Parathyroid adenoma (tissue), 2 donors: ENCODE measurements at regions not wholly inside any gene's neighbourhood (a gene's known extent, or its start where the extent isn't known, plus 50 kb on each side); places are given as distances from the start of the nearest gene placed in this dataset.

ENCODE experiments used
- H2AFZ ChIP-seq: fragments of 300-600 bp; sonication (generic); one replicate; pipeline ENCODE4 v1.7.0; 2017; ENCODE audit warnings: antibody characterized with exemption, mild to moderate bottlenecking
- H3K27ac ChIP-seq: fragments of 300-600 bp; sonication (generic); one replicate; pipeline ENCODE4 v1.7.0; 2017
- H3K27me3 ChIP-seq: fragments of 300-600 bp; sonication (generic); one replicate; pipeline ENCODE4 v1.7.0; 2017; ENCODE audit warnings: low read length; ENCODE audit not compliant: control insufficient read depth, insufficient read depth
- H3K36me3 ChIP-seq: fragments of 300-600 bp; sonication (generic); one replicate; pipeline ENCODE4 v1.7.0; 2017; ENCODE audit warnings: low read length; ENCODE audit not compliant: control insufficient read depth, insufficient read depth
- H3K4me1 ChIP-seq: fragments of 300-600 bp; sonication (generic); one replicate; pipeline ENCODE4 v1.7.0; 2017; ENCODE audit warnings: control low read depth
- H3K4me2 ChIP-seq: fragments of 300-600 bp; sonication (generic); one replicate; pipeline ENCODE4 v1.7.0; 2017; ENCODE audit warnings: low read length
- H3K4me3 ChIP-seq: fragments of 300-600 bp; sonication (generic); one replicate; pipeline ENCODE4 v1.7.0; 2017; ENCODE audit warnings: low read depth, low read length
- H3K79me2 ChIP-seq: fragments of 300-600 bp; sonication (generic); one replicate; pipeline ENCODE4 v1.7.0; 2017; ENCODE audit warnings: control low read depth
- H3K9ac ChIP-seq: fragments of 300-600 bp; sonication (generic); one replicate; pipeline ENCODE4 v1.7.0; 2017; ENCODE audit warnings: mild to moderate bottlenecking
- H3K9me3 ChIP-seq: fragments of 300-600 bp; sonication (generic); one replicate; pipeline ENCODE4 v1.7.0; 2017; ENCODE audit warnings: low read length; ENCODE audit not compliant: control insufficient read depth
- CTCF ChIP-seq: fragments of 300-600 bp; sonication (generic); IDR thresholded peaks from one replicate; pipeline ENCODE4 v1.7.0; 2017; ENCODE audit warnings: antibody characterized with exemption, mild to moderate bottlenecking
- donor health status: primary hyperparathyroidism.

DNA sequence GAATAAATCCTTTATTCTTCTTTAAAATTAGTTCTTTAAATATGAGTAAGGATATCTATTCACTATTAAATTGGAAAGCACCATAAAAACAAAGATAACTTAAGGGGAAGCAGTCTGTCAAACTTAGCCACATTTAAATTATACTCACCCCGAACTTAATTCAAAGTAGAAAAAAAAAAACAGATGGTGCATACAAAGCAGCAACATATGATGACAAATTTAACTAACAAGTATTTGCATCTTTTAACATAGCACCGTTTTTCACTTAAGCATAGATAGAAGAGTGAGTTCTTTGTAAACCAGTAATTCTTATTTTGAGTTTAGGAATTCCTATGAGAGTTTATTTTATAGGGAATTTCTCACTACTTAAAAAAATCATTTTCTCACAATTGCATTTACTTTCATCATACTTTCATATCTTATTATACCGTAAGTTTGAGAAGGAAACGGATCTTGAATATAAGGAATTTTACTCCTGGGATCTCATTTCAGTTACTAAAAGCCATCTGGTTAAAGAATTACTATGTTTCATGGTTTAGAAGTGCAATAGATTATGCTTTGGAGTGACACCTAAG lies 828.2 kb upstream of the MAP3K7 start:
- no peak overlapping the region for H3K4me3 ChIP-seq
- H3K4me2 ChIP-seq, result no peak overlapping the region
- no peaks in the 10 kb centered on the region for H3K9me3 ChIP-seq
- TF ChIP-seq CTCF, result no peak
- no peak overlapping the region for H2AFZ ChIP-seq
- H3K36me3 ChIP-seq, result no peaks in the 10 kb centered on the region
- H3K79me2 ChIP-seq, result no peaks in the 10 kb centered on the region
- H3K9ac ChIP-seq, result no peak overlapping the region
- H3K27me3 ChIP-seq, result no peaks in the 10 kb centered on the region
- no peak overlapping the region for H3K27ac ChIP-seq
- H3K4me1 ChIP-seq, result no peaks in the 10 kb centered on the region

DNA sequence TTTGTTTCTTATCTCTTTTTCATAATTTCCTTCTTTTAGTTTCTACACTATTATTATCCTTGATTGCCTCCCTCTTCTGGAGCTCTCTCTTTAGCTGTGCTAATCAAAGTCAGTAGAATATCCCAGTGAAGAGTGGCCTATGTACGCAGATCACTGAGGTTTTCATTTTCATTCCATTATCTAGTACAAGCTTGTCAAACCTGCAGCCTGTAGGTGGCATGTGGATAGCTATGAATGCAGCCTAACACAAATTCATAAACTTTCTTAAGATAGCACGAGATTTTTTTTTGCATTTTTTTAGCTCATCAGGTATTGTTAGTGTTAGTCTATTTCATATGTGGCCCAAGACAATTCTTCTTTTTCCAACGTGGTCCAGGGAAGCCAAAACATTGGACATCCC lies 825.7 kb upstream of the MAP3K7 start:
- H3K4me1 ChIP-seq, result no peaks in the 10 kb centered on the region
- H3K27me3 ChIP-seq, result no peaks in the 10 kb centered on the region
- TF ChIP-seq CTCF, result no peak
- H3K79me2 ChIP-seq, result no peaks in the 10 kb centered on the region
- H3K9ac ChIP-seq, result no peak overlapping the region
- H3K27ac ChIP-seq, result no peak overlapping the region
- no peak overlapping the region for H3K4me2 ChIP-seq
- no peak overlapping the region for H3K4me3 ChIP-seq
- H2AFZ ChIP-seq, result no peak overlapping the region
- no peaks in the 10 kb centered on the region for H3K36me3 ChIP-seq
- no peaks in the 10 kb centered on the region for H3K9me3 ChIP-seq

DNA sequence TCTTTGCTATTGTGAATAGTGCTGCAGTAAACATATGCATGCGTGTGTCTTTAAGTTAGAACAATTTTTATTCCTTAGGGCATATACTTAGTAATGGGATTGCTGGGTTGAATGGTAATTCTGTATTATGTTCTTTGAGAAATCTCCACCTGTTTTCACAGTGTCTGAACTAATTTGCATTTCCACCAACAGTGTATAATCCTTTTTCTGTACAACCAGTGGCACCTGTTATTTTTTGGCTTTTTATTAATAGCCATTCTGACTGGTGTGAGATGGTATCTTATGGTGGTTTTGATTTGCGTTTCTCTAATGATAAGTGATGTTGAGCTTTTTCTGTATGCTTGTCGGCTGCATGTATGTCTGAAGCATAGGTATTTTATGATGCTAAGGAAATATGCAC lies 820.8 kb upstream of the MAP3K7 start:
- Histone ChIP-seq H2AFZ (no peak overlapping the region), H3K79me2 (no peaks in the 10 kb centered on the region), H3K27ac (no peak overlapping the region), H3K4me3 (no peak overlapping the region), H3K27me3 (no peaks in the 10 kb centered on the region), H3K36me3 (no peaks in the 10 kb centered on the region), H3K4me2 (no peak overlapping the region), H3K9ac (no peak overlapping the region), H3K9me3 (no peaks in the 10 kb centered on the region), H3K4me1 (no peaks in the 10 kb centered on the region)
- no peak for TF ChIP-seq CTCF

DNA sequence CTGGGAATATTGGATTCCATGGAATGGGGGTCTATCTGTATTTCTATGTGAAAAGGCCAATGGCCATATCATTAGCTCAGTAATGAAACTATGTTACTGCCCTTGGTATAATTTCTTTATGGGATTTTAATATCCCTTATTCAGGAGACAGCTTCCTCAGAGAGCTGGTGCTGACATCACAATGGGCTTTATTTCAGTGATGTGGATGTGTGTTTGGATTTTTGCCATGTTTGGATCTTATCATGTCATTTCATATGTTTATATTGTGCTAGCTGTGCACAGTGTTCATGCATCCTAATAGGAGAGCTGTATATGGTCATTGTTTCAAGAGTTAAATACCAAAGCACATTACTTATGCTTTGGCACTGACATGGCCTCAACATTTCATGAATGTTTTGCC lies 806.1 kb upstream of the MAP3K7 start:
- TF ChIP-seq CTCF, result no peak
- no peak overlapping the region for H3K4me2 ChIP-seq
- H2AFZ ChIP-seq, result no peak overlapping the region
- no peaks in the 10 kb centered on the region for H3K36me3 ChIP-seq
- no peak overlapping the region for H3K27ac ChIP-seq
- H3K79me2 ChIP-seq, result no peaks in the 10 kb centered on the region
- H3K9ac ChIP-seq, result no peak overlapping the region
- peaks cover 5% of the 10 kb centered on the region for H3K9me3 ChIP-seq
- H3K4me3 ChIP-seq, result no peak overlapping the region
- no peaks in the 10 kb centered on the region for H3K27me3 ChIP-seq
- no peaks in the 10 kb centered on the region for H3K4me1 ChIP-seq

DNA sequence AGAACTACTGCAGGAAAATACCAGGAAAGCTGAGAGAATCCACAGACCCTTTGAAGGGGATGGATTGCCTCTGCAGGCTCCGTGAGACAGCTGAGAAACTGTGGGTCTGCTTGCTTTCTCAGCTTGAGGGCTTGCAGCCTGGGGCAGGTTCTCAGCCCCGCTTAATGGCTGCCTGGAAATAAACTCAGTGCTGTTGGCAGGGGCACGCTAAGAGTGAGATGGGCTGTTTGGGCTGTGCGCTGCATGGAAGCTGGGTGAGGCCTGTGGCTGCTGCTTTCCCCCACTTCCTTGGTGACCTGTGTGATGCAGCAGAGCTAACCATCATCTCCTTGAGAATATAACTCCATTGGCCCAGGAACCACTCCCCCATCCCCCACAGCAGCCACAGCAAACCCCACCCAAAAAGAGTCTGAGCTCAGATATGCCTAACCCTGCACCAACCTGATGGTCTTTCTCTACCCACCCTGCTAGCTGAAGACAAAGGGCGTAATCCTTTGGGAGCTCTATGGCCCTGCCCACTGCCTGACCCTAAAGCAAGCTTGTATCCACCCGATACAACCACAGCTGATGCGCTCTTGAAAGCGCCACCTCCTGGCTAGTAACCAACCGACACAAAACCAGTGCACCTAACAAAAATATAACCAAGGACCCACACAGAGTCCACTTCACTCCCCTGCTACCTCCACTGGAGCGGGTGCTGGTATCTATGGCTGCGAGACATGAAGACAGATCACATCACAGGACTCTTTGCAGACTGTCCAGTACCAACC lies 800.6 kb upstream of the MAP3K7 start:
- no peak overlapping the region for H3K9ac ChIP-seq
- no peak overlapping the region for H2AFZ ChIP-seq
- H3K27ac ChIP-seq, result no peak overlapping the region
- H3K4me3 ChIP-seq, result no peak overlapping the region
- no peak overlapping the region for H3K4me2 ChIP-seq
- H3K27me3 ChIP-seq, result no peaks in the 10 kb centered on the region
- no peak for TF ChIP-seq CTCF
- H3K36me3 ChIP-seq, result no peaks in the 10 kb centered on the region
- no peaks in the 10 kb centered on the region for H3K9me3 ChIP-seq
- no peaks in the 10 kb centered on the region for H3K79me2 ChIP-seq
- no peaks in the 10 kb centered on the region for H3K4me1 ChIP-seq
